IMR-90 (cell line): ENCODE measurements at regions not wholly inside any gene's neighbourhood (a gene's known extent, or its start where the extent isn't known, plus 50 kb on each side); places are given as distances from the start of the nearest gene placed in this dataset.

ENCODE experiments used
- CEBPB ChIP-seq: IDR thresholded peaks from 2 replicates; pipeline ENCODE4 v1.6.1; 2012; ENCODE audit warnings: low read depth, low read length, improper control_type of control experiment
- CHD1 ChIP-seq: IDR thresholded peaks from 2 replicates; pipeline ENCODE4 v1.6.1; 2012; ENCODE audit warnings: low read depth, low read length, improper control_type of control experiment
- CTCF ChIP-seq: conservative IDR thresholded peaks from 2 replicates; pipeline ENCODE4 v1.5.1; 2012; ENCODE audit warnings: mild to moderate bottlenecking, low read depth, low read length, improper control_type of control experiment
- ELK1 ChIP-seq: fragments of 150-350 bp; IDR thresholded peaks from 2 replicates; pipeline ENCODE4 v1.6.1; 2016; ENCODE audit warnings: low read depth, mild to moderate bottlenecking, low read length, moderate library complexity, borderline replicate concordance
- MAFK ChIP-seq: IDR thresholded peaks from 2 replicates; pipeline ENCODE4 v1.6.1; 2012; ENCODE audit warnings: low read depth, low read length, improper control_type of control experiment
- MXI1 ChIP-seq: IDR thresholded peaks from 2 replicates; pipeline ENCODE4 v1.6.1; 2012; ENCODE audit warnings: low read depth, mild to moderate bottlenecking, low read length, moderate library complexity, borderline replicate concordance
- POLR2A ChIP-seq: IDR thresholded peaks from 2 replicates; pipeline ENCODE4 v1.6.1; 2012; ENCODE audit warnings: mild to moderate bottlenecking, low read depth, low read length
- RAD21 ChIP-seq: IDR thresholded peaks from 2 replicates; pipeline ENCODE4 v1.6.1; 2012; ENCODE audit warnings: low read length, improper control_type of control experiment
- RCOR1 ChIP-seq: IDR thresholded peaks from 2 replicates; pipeline ENCODE4 v1.6.1; 2012; ENCODE audit warnings: mild to moderate bottlenecking, low read length, improper control_type of control experiment; ENCODE audit not compliant: insufficient replicate concordance
- USF2 ChIP-seq: fragments of 150-350 bp; IDR thresholded peaks from 2 replicates; pipeline ENCODE4 v1.6.1; 2017; ENCODE audit warnings: mild to moderate bottlenecking, antibody characterized with exemption, low read length, low read depth

- TF ChIP-seq CEBPB (no peak), CTCF (no peak), CHD1 (no peak), MXI1 (no peak), POLR2A (no peak), RAD21 (no peak), RCOR1 (no peak), MAFK (no peak), USF2 (no peak), ELK1 (no peak)
These were observed 366.1 kb upstream of the ZNF32 start for GRCh38 chr10:44014644-44015250.
